ENCODE measurements at regions not wholly inside any gene's neighbourhood (a gene's known extent, or its start where the extent isn't known, plus 50 kb on each side); places are given as distances from the start of the nearest gene placed in this dataset.
"Not testable (repeated sequence)": the region's sequence is repeated elsewhere in the genome, so short reads cannot be mapped to it uniquely, and the experiment has no call there.

DNA sequence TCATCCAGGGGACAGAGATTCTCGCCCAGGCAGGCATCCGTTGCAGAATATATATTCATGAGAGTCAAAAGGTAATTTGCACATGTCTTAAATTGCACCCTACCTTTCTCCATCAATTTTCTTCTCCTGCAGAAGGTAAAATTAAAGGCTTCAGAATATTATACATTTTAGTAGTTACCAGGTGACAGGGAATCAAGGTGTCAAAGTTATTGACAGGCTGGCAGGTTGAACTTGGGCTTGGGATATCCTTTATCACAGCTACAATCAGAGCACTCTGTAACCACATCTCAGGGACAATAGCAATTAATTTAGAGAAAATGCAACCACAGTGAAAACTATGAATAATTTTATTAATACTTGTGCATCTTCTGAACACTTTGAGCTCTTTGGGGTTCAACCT is 66.9 kb upstream of the GSC start:
- no peak for DNase-seq
- Histone ChIP-seq H3K4me2 (ENCODE audit: low read depth, low read length, poor library complexity, severe bottlenecking) (no peak overlapping the region), H2AFZ (ENCODE audit: low read length) (no peak overlapping the region), H3K27me3 (ENCODE audit: low read length) (no peaks in the 10 kb centered on the region; the same call in 1 of the 2 replicates), H3K4me3 (ENCODE audit: low read length) (no peak overlapping the region), H3K36me3 (ENCODE audit: insufficient read depth, low read length) (no peaks in the 10 kb centered on the region), H3K9ac (ENCODE audit: low read length) (no peak overlapping the region), H3K9me3 (ENCODE audit: low read length) (no peaks in the 10 kb centered on the region), H3K27ac (ENCODE audit: low read length) (no peak overlapping the region), H3K79me2 (ENCODE audit: low read length) (no peaks in the 10 kb centered on the region), H3K9me2 (replicated peaks; ENCODE audit: insufficient read depth, low read length) (no peaks in the 10 kb centered on the region), H4K20me1 (ENCODE audit: insufficient read depth, low read depth, low read length) (no peaks in the 10 kb centered on the region), H3K4me1 (ENCODE audit: low read length) (peaks cover 12% of the 10 kb centered on the region)

DNA sequence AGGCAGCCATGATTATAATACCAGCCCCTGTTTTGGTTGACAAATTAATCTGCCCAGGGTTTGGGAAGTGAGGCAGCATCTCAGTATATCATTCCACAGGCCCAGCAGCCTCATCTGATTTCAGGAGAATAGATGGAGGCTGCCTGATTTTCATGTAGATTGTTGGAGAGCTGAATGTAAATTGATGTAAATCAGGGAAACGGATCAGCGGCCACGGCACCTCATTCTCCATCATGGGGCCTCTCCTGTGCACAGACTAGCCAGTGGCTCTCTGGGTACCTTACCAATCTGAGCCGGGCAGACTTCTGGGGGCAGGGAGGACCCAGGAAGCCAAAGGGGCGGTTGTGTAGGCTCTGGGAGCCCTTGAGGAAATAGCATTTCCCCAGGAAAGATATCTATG is 63.7 kb upstream of the GSC start:
- no peak overlapping the region for H2AFZ ChIP-seq (ENCODE audit: low read length)

DNA sequence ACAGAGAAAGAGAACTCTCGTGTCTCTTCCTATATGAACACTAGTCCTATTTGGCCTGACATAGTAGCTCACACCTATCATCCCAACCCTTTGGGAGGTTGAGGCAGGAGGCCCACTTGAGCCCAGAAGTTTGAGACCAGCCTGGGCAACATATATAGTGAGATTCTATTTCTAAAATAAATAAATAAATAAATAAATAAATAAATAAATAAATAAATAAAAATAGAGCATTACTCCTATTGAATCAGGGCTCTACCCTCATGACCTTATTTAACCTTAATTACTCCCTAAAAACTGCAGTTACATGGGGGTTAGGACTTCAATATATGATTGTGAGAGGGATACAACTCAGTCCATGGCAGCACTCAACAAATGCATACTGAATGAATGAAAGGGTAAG is 61.2 kb upstream of the GSC start:
- Histone ChIP-seq H3K4me2 (ENCODE audit: low read depth, low read length, poor library complexity, severe bottlenecking) (no peak overlapping the region), H4K20me1 (ENCODE audit: insufficient read depth, low read depth, low read length) (no peaks in the 10 kb centered on the region), H3K4me1 (ENCODE audit: low read length) (peaks cover 6% of the 10 kb centered on the region), H2AFZ (ENCODE audit: low read length) (no peak overlapping the region), H3K9me3 (ENCODE audit: low read length) (no peaks in the 10 kb centered on the region), H3K4me3 (ENCODE audit: low read length) (no peak overlapping the region), H3K9ac (ENCODE audit: low read length) (no peak overlapping the region), H3K27ac (ENCODE audit: low read length) (no peak overlapping the region), H3K27me3 (ENCODE audit: low read length) (no peaks in the 10 kb centered on the region), H3K79me2 (ENCODE audit: low read length) (no peaks in the 10 kb centered on the region), H3K9me2 (replicated peaks; ENCODE audit: insufficient read depth, low read length) (no peaks in the 10 kb centered on the region), H3K36me3 (ENCODE audit: insufficient read depth, low read length) (no peaks in the 10 kb centered on the region)
- no peak for DNase-seq

More for the DNA sequence above, 63.7 kb upstream of the GSC start:
- no peak overlapping the region for H3K9ac ChIP-seq (ENCODE audit: low read length)
- H3K9me2 ChIP-seq (replicated peaks; ENCODE audit: insufficient read depth, low read length), result no peaks in the 10 kb centered on the region
- no peak overlapping the region for H3K27ac ChIP-seq (ENCODE audit: low read length)
- H3K79me2 ChIP-seq (ENCODE audit: low read length), result no peaks in the 10 kb centered on the region
- no peaks in the 10 kb centered on the region for H4K20me1 ChIP-seq (ENCODE audit: insufficient read depth, low read depth, low read length)
- H3K36me3 ChIP-seq (ENCODE audit: insufficient read depth, low read length), result no peaks in the 10 kb centered on the region
- no peak for DNase-seq
- no peak overlapping the region for H3K4me3 ChIP-seq (ENCODE audit: low read length)
- H3K4me2 ChIP-seq (ENCODE audit: low read depth, low read length, poor library complexity, severe bottlenecking), result no peak overlapping the region
- no peaks in the 10 kb centered on the region for H3K9me3 ChIP-seq (ENCODE audit: low read length)
- peaks cover 6% of the 10 kb centered on the region for H3K4me1 ChIP-seq (ENCODE audit: low read length)
- no peaks in the 10 kb centered on the region for H3K27me3 ChIP-seq (ENCODE audit: low read length)

DNA sequence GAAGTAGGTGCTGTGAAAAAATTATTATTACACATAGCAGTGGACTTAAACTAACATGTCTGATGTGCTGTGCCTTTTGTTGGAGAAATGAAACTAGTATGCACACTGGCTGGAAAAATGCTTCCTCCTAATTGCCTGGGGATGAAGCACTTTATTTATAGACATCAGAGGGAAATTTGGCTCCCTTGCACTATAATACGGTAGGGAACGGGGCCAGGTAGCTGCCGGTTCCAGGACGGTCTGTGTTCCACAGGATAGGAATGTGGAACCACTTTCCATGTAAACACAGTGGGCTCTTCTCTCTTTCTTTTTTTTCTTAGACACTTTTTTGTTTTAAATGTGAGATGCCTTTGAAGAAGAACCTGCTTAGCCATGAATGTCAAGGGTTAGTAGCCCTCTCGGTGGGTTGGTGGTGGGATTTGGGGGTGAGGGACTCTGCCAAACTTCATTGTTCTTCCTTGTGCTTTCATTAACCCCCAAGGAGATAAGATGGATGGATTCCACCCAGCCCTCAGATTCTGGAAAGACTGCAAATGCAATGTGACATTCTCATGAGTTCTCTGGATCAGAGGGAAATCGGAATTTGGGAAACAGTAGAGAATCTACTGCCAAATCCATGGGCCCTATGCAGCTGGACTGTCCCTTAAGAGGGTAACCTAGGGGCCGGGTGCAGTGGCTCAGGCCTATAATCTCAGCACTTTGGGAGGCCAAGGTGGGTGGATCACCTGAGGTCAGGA is 58.0 kb upstream of the GSC start:
- no peaks in the 10 kb centered on the region for H3K79me2 ChIP-seq (ENCODE audit: low read length)
- no peaks in the 10 kb centered on the region for H3K27me3 ChIP-seq (ENCODE audit: low read length)
- no peaks in the 10 kb centered on the region for H4K20me1 ChIP-seq (ENCODE audit: insufficient read depth, low read depth, low read length)
- H3K36me3 ChIP-seq (ENCODE audit: insufficient read depth, low read length), result no peaks in the 10 kb centered on the region
- H3K9me3 ChIP-seq (ENCODE audit: low read length), result no peaks in the 10 kb centered on the region
- H3K9ac ChIP-seq (ENCODE audit: low read length), result no peak overlapping the region
- H3K4me1 ChIP-seq (ENCODE audit: low read length), result no peaks in the 10 kb centered on the region
- H3K27ac ChIP-seq (ENCODE audit: low read length), result no peak overlapping the region
- no peak overlapping the region for H3K4me3 ChIP-seq (ENCODE audit: low read length)
- no peak overlapping the region for H2AFZ ChIP-seq (ENCODE audit: low read length)
- DNase-seq, result no peak
- no peaks in the 10 kb centered on the region for H3K9me2 ChIP-seq (replicated peaks; ENCODE audit: insufficient read depth, low read length)
- H3K4me2 ChIP-seq (ENCODE audit: low read depth, low read length, poor library complexity, severe bottlenecking), result no peak overlapping the region

DNA sequence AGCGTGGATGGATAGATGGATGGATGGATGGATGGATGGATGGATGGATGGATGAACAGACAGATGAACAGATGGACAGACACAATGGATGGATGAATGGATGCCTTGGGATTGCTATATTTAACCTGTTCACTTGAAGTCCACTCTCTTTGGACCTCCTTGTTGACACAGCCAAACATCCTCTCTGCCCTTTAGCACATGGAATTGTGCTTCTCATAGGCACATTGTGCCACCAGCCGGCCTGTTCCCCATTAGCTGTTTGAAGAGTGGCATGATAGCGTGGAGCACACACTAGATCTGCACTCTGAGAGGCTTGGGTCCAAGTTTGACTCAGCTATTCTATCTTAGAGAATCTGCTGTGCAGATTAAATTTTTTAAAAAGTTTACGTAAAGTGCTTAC is 56.9 kb upstream of the GSC start:
- no peaks in the 10 kb centered on the region for H3K4me1 ChIP-seq (ENCODE audit: low read length)
- no peaks in the 10 kb centered on the region for H3K9me3 ChIP-seq (ENCODE audit: low read length)
- H3K4me2 ChIP-seq (ENCODE audit: low read depth, low read length, poor library complexity, severe bottlenecking), result no peak overlapping the region
- no peaks in the 10 kb centered on the region for H3K79me2 ChIP-seq (ENCODE audit: low read length)
- H4K20me1 ChIP-seq (ENCODE audit: insufficient read depth, low read depth, low read length), result no peaks in the 10 kb centered on the region
- no peak overlapping the region for H3K4me3 ChIP-seq (ENCODE audit: low read length)
- no peaks in the 10 kb centered on the region for H3K27me3 ChIP-seq (ENCODE audit: low read length)
- H3K36me3 ChIP-seq (ENCODE audit: insufficient read depth, low read length), result no peaks in the 10 kb centered on the region
- no peak for DNase-seq
- no peak overlapping the region for H2AFZ ChIP-seq (ENCODE audit: low read length)
- H3K9ac ChIP-seq (ENCODE audit: low read length), result no peak overlapping the region
- H3K27ac ChIP-seq (ENCODE audit: low read length), result no peak overlapping the region
- H3K9me2 ChIP-seq (replicated peaks; ENCODE audit: insufficient read depth, low read length), result no peaks in the 10 kb centered on the region

- Histone ChIP-seq H3K9me2 (replicated peaks; ENCODE audit: insufficient read depth, low read length) (no peaks in the 10 kb centered on the region), H3K9ac (ENCODE audit: low read length) (no peak overlapping the region), H3K4me2 (ENCODE audit: low read depth, low read length, poor library complexity, severe bottlenecking) (no peak overlapping the region), H2AFZ (ENCODE audit: low read length) (no peak overlapping the region), H3K79me2 (ENCODE audit: low read length) (no peaks in the 10 kb centered on the region), H4K20me1 (ENCODE audit: insufficient read depth, low read depth, low read length) (no peaks in the 10 kb centered on the region), H3K27ac (ENCODE audit: low read length) (no peak overlapping the region), H3K9me3 (ENCODE audit: low read length) (no peaks in the 10 kb centered on the region), H3K36me3 (ENCODE audit: insufficient read depth, low read length) (no peaks in the 10 kb centered on the region), H3K4me1 (ENCODE audit: low read length) (no peaks in the 10 kb centered on the region), H3K4me3 (ENCODE audit: low read length) (no peak overlapping the region), H3K27me3 (ENCODE audit: low read length) (no peaks in the 10 kb centered on the region)
- no peak for DNase-seq
Measured at GRCh38 chr14:94823556-94824341, 53.8 kb upstream of the GSC start.

DNA sequence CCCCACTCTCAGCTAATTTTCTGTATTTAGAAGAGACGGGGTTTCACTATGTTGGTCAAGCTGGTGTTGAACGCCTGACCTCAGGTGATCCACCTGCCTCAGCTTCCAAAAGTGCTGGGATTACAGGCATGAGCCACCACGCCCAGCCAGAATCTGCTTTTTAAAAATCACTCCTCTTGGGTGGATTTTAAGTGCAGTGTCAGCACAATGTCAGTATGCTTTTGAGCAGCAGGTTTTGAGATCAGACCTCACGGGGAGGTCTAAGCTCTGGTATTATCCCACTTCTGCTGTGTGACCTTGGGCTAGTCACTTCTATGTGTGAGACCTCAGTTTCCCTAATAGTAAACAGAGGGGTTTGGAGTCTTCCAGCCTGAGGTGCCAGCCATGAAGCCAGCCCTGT is 51.8 kb upstream of the GSC start:
- no peak for DNase-seq
- no peak overlapping the region for H3K4me3 ChIP-seq (ENCODE audit: low read length)
- no peaks in the 10 kb centered on the region for H3K36me3 ChIP-seq (ENCODE audit: insufficient read depth, low read length)
- H4K20me1 ChIP-seq (ENCODE audit: insufficient read depth, low read depth, low read length), result no peaks in the 10 kb centered on the region
- no peaks in the 10 kb centered on the region for H3K9me2 ChIP-seq (replicated peaks; ENCODE audit: insufficient read depth, low read length)
- H3K27ac ChIP-seq (ENCODE audit: low read length), result no peak overlapping the region
- H3K4me1 ChIP-seq (ENCODE audit: low read length), result no peaks in the 10 kb centered on the region
- no peaks in the 10 kb centered on the region for H3K9me3 ChIP-seq (ENCODE audit: low read length)
- no peak overlapping the region for H3K4me2 ChIP-seq (ENCODE audit: low read depth, low read length, poor library complexity, severe bottlenecking)
- no peaks in the 10 kb centered on the region for H3K27me3 ChIP-seq (ENCODE audit: low read length)
- H3K79me2 ChIP-seq (ENCODE audit: low read length), result no peaks in the 10 kb centered on the region
- H2AFZ ChIP-seq (ENCODE audit: low read length), result no peak overlapping the region
- H3K9ac ChIP-seq (ENCODE audit: low read length), result no peak overlapping the region

GRCh38 chr14:94820932-94821331 is 51.0 kb upstream of the GSC start:
- not testable (repeated sequence) for H3K9ac ChIP-seq (ENCODE audit: low read length); H3K4me1 ChIP-seq (ENCODE audit: low read length); H3K9me2 ChIP-seq (replicated peaks; ENCODE audit: insufficient read depth, low read length); H4K20me1 ChIP-seq (ENCODE audit: insufficient read depth, low read depth, low read length); H3K79me2 ChIP-seq (ENCODE audit: low read length); H3K36me3 ChIP-seq (ENCODE audit: insufficient read depth, low read length); H3K4me3 ChIP-seq (ENCODE audit: low read length); H3K4me2 ChIP-seq (ENCODE audit: low read depth, low read length, poor library complexity, severe bottlenecking); H3K9me3 ChIP-seq (ENCODE audit: low read length); H2AFZ ChIP-seq (ENCODE audit: low read length); DNase-seq; H3K27me3 ChIP-seq (ENCODE audit: low read length); H3K27ac ChIP-seq (ENCODE audit: low read length)

Data from Karpas-422 (cell line).